KMS-11 (cell line): ENCODE measurements at regions not wholly inside any gene's neighbourhood (a gene's known extent, or its start where the extent isn't known, plus 50 kb on each side); places are given as distances from the start of the nearest gene placed in this dataset.

Experiments
- H2AFZ ChIP-seq: fragments of 200-600 bp; sonication (generic); 2 replicates; pipeline ENCODE4 v1.6.1; 2016; ENCODE audit warnings: antibody characterized with exemption, mixed run types, low read depth
- H3K27ac ChIP-seq: fragments of 200-600 bp; sonication (generic); 2 replicates; pipeline ENCODE4 v1.6.1; 2016; ENCODE audit warnings: mild to moderate bottlenecking, mixed run types
- H3K27me3 ChIP-seq: fragments of 200-600 bp; sonication (generic); 2 replicates; pipeline ENCODE4 v1.6.1; 2017; ENCODE audit warnings: mild to moderate bottlenecking, low read depth, mixed run types, moderate library complexity; ENCODE audit not compliant: insufficient read depth
- H3K36me3 ChIP-seq: fragments of 200-600 bp; sonication (generic); 2 replicates; pipeline ENCODE4 v1.6.1; 2017; ENCODE audit warnings: mild to moderate bottlenecking, mixed run types; ENCODE audit not compliant: insufficient read depth
- H3K4me1 ChIP-seq: fragments of 200-600 bp; sonication (generic); 2 replicates; pipeline ENCODE4 v1.6.1; 2016; ENCODE audit warnings: mild to moderate bottlenecking, low read depth, mixed run types; ENCODE audit not compliant: poor library complexity, severe bottlenecking
- H3K4me2 ChIP-seq: fragments of 200-600 bp; sonication (generic); 2 replicates; pipeline ENCODE4 v1.7.0; 2016; ENCODE audit warnings: mild to moderate bottlenecking, mixed run types
- H3K4me3 ChIP-seq: fragments of 200-600 bp; sonication (generic); IDR thresholded peaks from 2 replicates; pipeline ENCODE4 v1.6.1; 2017; ENCODE audit warnings: low read depth, low read length, mixed read lengths; ENCODE audit not compliant: insufficient read depth
- H3K79me2 ChIP-seq: fragments of 200-600 bp; sonication (generic); 2 replicates; pipeline ENCODE4 v1.6.1; 2016; ENCODE audit warnings: low read depth, mixed run types; ENCODE audit not compliant: insufficient read depth
- H3K9ac ChIP-seq: fragments of 200-600 bp; sonication (generic); 2 replicates; pipeline ENCODE4 v1.6.1; 2016; ENCODE audit warnings: mild to moderate bottlenecking, mixed run types
- H4K20me1 ChIP-seq: fragments of 200-600 bp; sonication (generic); 2 replicates; pipeline ENCODE4 v1.6.1; 2016; ENCODE audit warnings: mild to moderate bottlenecking, mixed run types; ENCODE audit not compliant: insufficient read depth
- CTCF ChIP-seq: fragments of 200-600 bp; sonication (generic); conservative IDR thresholded peaks from 2 replicates; pipeline ENCODE4 v1.6.1; 2017; ENCODE audit warnings: low read depth, mild to moderate bottlenecking, antibody characterized with exemption, low read length, moderate library complexity, mixed read lengths

GRCh38 chr18:76545433-76546087 is 50.5 kb upstream of the ZNF516 start:
- Histone ChIP-seq H3K79me2 (no peaks in the 10 kb centered on the region), H3K36me3 (no peaks in the 10 kb centered on the region), H3K4me3 (no peak overlapping the region), H3K9ac (no peak overlapping the region), H3K4me2 (no peak overlapping the region), H3K4me1 (no peaks in the 10 kb centered on the region), H3K27ac (no peak overlapping the region), H3K27me3 (no peaks in the 10 kb centered on the region), H4K20me1 (no peaks in the 10 kb centered on the region), H2AFZ (no peak overlapping the region)
- TF ChIP-seq CTCF = no peak

GRCh38 chr18:76544511-76545345 is 49.7 kb upstream of the ZNF516 start:
- H2AFZ ChIP-seq = no peak overlapping the region
- H3K9ac ChIP-seq = no peak overlapping the region
- no peak overlapping the region for H3K27ac ChIP-seq
- no peak for TF ChIP-seq CTCF
- no peaks in the 10 kb centered on the region for H3K27me3 ChIP-seq
- H3K4me2 ChIP-seq = no peak overlapping the region
- no peaks in the 10 kb centered on the region for H3K79me2 ChIP-seq
- no peak overlapping the region for H3K4me3 ChIP-seq
- no peaks in the 10 kb centered on the region for H3K4me1 ChIP-seq
- H4K20me1 ChIP-seq = no peaks in the 10 kb centered on the region
- no peaks in the 10 kb centered on the region for H3K36me3 ChIP-seq
